Activated T-cell treated with anti-CD3 and anti-CD28 coated beads, Interleukin-2, amount 50 U/mL, for 48 hours (primary cell): ENCODE measurements at regions not wholly inside any gene's neighbourhood (a gene's known extent, or its start where the extent isn't known, plus 50 kb on each side); places are given as distances from the start of the nearest gene placed in this dataset.
"Not testable (repeated sequence)": the region's sequence is repeated elsewhere in the genome, so short reads cannot be mapped to it uniquely, and the experiment has no call there.

Experiments used
- DNase-seq, 2 experiments: peaks; one replicate each; pipeline ENCODE4 v3.0.0-alpha.2; 2020

DNA sequence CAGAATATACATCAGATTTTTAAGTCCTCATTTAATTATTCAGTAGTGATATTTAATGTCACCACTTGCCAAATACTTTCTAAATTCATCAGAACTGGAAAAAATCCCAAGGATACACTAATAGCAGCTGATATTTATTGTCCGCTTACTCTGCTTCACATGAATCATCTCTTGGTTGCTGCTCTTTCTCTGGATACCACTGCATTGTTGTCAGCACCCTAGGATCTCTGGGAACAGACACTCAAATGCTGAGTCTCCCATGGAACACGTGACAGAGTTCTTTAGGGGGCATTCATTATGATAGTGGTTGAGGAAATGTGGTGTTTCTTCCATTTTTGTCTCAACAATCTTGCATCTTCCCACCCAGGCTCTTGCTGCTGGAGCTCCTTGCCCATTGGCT is 318.0 kb downstream of the RFPL4B start:
- DNase-seq, result no peak

DNA sequence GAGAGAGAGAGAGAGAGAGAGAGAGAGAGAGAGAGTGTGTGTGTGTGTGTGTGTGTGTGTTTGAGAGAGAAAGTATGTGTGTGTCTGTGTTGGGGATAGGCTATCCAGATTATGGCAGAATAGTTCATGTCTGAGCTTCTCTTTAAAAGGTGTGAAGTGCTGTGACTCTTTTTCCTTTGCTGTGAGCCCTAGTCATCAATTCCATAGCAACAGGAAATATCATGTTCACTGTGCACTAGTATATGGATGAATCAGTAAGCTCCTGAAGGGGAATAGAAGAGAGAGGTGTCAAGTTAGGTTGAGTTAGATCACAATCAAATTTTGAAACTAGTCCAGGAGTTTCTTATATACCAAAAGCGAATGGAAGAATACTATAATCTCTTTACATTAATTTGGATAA is 318.7 kb downstream of the RFPL4B start:
- DNase-seq, result no peak

DNA sequence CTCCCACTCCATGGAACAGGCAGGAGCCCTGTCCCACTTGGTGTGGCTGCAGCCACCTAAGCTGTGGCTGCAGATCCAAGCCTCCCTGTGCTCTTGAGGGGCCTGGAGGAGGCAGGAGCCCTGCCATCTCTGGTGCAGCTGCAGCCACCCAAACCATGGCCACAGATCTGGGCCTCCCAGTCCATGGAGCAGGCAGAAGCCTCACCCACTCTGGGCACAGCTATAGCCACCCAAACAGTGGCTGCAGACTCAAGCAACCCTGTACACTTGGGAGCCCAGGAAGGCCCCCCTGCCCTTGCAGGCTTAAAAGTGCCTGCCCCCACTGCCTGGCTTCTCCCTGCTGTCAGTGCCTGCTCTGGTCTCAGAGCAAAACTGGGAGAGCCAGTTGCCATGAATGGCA is 320.3 kb downstream of the RFPL4B start:
- no peak for DNase-seq

DNA sequence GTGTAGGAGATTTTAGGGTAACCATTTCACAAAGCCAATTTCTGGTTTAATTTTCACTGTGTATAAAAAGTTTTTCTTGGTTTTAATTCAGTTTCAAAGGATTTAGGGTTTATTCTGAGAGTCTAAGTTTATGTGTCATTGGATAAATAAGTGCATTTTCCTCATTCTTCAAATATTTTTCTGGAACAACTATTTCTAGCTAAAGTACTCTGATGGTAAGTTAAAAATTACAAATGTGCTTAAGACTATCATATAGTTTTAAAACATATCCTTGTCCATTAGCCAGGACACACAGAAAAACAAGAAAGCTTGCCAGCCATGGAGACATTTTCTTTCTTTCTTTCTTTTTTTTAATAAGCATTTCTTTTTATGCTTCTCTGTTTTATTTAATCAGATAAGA is 333.0 kb downstream of the RFPL4B start:
- DNase-seq, result no peak

DNA sequence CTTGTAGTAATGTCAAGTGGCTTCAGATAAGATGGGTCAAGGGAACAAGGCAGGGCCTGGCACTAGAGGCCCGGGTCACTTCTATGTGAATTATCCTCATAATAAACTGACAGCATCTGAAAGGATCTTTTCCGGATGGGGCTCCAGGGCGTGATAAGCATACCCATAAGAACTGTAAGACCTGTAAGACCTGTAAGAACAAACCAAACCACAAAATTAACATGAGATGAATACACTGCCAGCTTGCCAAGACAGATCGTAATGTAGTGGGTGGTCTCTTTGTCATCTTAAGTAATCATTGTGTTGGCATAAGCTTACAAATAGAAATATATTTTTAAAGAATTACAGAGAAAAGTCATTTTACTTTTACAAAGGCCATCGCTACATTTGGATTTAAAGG is 334.9 kb downstream of the RFPL4B start:
- no peak for DNase-seq

DNA sequence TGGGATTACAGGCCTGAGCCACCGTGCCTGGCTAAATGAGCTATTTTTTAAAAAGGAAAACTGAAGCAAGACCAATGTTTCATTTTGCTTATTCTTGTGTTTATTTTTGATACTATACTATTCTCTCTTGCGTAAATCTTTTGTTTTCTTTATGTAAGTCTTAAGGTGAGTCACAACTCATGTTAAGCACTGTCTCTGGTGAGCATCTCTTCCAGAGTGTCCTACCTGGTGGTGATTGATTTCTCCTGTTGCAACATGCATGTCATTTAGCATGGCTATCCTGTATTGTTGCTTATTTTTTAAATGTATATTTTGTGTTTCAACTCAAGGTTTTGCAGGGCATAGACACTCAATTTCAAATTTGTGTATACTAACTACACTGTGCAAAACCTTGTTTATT is 336.0 kb downstream of the RFPL4B start:
- DNase-seq, result no peak

DNA sequence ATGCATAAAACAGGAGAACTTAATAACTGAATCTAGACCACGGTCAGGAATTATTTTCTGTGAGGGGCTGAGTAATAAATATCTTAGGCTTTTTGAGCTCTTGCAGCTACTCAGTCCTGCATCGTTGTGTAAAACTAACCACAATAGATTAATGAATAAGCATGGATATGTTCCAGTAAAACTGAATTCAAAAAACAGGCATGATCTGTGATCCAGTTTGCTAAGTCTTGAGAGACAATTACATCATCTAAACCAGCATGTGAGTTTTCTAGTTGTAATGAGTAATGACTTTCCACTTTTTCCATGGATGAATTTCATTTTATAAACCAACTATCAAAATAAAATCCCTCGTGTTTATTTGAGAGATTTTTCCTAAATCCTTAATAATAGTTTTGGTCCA is 336.8 kb downstream of the RFPL4B start:
- DNase-seq, result no peak

DNA sequence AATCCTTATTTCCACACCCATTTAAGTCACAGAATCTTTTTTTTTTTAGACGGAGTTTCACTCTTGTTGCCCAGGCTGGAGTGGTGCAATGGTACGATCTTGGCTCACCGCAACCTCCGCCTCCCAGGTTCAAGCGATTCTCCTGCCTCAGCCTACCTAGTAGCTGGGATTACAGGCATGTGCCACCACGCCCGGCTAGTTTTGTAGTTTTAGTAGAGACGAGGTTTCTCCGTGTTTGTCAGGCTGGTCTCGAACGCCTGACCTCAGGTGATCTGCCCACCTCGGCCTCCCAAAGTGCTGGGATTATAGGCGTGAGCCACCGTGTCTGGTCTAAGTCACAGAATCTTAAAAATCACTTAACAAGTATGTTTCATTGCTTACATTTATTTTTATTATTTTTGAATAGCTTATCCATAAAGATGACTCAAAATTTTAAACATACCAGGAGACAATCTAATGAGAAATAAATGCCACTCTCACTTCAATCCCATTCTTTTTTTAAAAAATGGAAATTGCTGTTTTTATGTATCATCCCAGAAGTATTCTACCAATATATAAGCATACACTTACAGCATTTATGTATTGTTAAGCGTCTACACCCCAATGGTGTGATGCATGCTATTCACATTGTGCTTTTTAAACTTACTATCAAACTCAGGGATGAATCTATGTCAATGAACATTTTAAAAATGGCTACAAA is 338.5 kb downstream of the RFPL4B start:
- not testable (repeated sequence) for DNase-seq

DNA sequence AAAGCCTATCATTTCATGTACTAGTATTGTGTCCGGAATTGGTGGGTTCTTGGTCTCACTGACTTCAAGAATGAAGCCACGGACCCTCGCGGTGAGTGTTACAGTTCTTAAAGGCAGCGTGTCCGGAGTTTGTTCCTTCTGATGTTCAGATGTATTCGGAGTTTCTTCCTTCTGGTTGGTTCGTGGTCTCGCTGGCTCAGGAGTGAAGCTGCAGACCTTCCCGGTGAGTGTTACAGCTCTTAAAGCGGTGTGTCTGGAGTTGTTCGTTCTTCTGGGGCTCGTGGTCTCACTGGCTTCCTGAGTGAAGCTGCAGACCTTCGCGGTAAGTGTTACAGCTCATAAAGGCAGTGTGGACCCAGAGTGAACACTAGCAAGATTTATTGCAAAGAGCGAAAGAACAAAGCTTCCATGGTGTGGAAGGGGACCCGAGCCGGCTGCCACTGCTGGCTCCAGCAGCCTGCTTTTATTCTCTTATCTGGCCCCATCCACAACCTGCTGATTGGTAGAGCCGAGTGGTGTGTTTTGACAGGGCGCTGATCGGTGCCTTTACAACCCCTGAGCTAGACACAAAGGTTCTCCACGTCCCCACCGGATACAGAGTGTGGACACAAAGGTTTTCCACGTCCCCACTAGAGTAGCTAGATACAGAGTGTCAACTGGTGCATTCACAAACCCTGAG is 341.5 kb downstream of the RFPL4B start:
- not testable (repeated sequence) for DNase-seq

DNA sequence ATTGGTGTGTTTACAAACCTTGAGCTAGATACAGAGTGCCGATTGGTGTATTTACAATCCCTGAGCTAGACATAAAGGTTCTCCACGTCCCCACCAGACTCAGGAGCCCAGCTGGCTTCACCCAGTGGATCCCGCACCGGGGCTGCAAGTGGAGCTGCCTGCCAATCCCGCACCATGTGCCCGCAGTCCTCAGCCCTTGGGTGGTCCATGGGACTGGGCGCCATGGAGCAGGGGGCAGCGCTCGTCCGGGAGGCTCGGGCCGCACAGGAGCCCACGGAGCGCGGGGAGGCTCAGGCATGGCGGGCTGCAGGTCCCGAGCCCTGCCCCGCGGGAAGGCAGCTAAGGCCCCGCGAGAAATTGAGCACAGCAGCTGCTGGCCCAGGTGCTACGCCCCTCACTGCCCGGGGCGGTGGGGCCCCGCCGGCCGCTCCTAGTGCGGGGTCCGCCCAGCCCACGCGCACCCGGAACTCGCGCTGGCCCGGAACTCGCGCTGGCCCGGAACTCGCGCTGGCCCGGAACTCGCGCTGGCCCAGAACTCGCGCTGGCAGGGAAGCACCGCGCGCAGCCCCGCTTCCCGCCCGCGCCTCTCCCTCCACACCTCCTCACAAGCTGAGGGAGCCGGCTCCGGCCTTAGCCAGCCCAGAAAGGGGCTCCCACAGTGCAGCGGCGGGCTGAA is 342.2 kb downstream of the RFPL4B start:
- DNase-seq, result not testable (repeated sequence)

DNA sequence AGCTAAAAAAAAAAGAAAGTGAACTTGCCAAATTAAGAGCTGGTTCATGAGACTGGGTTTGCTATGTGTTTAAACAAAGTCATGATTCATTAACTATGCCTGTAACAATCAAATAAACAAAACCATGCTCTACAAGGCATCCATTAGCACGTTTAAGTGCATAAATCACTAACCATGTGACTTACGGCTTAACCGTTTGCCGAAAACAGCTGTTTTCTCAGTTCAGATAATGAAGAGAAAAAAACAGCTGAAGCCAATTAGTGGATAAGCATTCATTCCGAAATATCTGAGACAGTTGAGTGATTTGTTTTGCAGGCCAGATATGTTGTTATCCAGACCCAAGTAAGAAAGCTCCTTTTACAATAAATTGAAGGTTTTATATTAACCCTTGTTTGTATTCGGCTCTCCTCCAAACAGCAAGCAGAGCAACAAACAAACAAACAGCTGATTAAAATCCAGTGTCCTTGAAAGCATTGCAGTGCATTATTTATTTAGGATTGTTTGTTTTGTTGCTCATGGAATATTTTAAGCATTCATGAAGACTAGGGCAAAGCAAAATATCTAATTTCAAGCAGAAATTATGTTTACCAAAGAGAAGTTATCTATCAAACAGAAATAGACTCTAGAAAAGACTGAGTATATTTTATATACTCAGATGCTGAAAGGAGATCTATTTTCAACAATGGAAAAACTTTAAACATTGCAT is 343.5 kb downstream of the RFPL4B start:
- DNase-seq, result no peak

DNA sequence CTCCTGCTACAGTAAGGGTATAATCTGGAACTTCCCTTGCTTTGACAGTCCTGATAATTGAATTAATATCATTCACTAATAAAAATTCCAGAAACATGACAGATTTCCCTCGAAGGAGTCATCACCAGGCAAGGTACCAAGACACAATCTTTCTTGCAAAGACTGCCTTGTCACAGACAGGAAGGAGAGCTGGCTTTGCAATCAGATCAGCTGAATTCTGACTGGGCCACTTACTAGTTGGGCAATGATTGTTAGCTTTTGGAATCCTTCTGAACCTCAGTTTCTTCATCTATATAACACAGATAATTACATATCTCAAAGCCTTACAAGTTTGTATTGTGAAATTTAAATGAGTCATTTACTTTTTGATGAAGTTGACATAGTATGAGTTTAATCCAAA is 344.2 kb downstream of the RFPL4B start:
- DNase-seq, result no peak

DNA sequence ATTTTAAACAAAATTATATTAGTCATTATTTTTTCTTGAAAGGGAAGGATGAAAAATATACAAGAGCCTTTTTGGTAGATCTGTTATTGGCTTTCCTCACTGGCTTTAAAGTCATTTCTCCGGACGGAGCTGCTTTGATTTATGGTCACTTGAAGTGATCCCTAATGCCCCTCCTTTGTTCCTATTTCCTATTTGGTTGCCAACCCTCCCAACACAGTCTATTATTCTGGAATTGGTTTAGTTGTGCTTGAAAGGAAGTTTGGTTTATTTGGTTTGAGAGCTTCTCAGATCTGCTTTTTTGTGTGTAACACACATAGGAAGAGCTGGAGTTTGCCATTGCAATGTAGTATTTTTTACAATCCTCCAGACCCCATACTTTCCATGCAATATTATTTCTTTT is 347.9 kb downstream of the RFPL4B start:
- DNase-seq, result no peak

DNA sequence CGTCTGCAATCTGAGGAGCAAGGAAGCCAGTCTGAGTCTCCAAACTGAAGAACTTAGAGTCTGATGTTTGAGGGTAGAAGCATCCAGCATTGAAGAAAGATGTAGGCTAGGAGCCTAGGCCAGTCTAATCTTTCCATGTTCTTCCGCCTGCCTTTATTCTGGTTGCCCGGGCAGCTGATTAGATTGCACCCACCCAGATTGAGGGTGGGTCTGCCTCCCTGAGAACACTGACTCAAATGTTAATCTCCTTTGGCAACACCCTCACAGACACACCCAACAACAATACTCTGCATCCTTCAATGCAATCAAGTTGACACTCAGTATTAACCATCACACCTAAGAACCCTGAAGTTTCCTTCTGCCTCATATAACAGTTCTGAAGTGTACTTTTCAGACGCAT is 350.1 kb downstream of the RFPL4B start:
- DNase-seq, result no peak

DNA sequence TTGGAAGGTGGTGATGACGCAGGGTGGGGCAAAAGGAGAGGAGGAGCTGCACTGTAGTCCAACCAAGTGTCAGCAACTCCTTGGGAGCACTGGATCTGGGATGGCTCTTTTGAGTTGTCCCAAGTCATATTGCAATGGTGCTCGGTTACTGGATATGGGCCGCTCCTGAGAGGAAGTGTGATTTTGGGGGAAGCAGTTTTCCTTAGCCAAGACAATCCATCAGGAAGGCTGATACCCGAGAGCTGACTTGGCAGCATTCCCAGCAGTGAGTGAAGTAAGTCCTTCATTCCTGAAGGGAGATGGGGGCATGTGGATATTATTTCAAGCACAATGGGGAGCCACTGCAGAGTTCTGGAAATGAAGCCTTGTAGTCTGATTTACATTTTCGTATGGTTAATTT is 354.1 kb downstream of the RFPL4B start:
- DNase-seq, result no peak

DNA sequence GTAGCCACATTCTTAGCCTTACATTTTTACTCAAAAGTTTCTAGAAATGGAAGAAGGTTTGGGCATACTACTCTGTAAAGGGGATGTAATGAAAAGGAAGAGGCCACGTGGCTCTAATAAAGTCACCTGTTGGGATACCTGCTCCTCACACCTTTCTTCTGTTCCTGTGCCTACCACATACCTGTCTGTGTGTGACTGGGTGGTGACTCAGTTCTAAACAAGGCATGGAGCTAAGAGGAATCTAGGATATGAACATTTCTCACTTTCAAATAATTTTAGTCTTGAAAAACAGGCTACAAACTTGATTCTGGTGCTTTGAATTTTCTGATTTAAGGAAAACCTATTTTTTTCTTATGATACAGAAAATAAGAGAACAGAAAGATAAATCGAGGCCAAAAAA is 363.6 kb downstream of the RFPL4B start:
- DNase-seq, result no peak

DNA sequence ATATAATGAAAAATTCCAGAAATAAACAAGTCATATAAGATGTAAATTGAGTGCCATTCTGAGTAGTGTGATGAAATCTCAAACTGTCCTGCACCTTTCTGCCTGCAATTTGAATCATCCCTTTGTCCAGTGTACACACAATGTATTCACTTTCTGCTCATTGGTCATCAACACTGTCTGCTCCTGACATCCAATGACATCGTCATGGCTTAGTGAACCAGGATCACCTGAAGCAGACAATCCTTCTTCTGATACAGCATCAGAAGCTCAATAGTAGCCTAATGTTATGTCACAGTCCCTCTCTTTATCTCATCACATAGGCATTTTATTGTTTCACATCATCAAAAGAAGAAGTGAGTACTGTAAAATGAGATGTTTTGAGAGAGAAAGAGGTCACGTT is 366.3 kb downstream of the RFPL4B start:
- DNase-seq, result no peak

DNA sequence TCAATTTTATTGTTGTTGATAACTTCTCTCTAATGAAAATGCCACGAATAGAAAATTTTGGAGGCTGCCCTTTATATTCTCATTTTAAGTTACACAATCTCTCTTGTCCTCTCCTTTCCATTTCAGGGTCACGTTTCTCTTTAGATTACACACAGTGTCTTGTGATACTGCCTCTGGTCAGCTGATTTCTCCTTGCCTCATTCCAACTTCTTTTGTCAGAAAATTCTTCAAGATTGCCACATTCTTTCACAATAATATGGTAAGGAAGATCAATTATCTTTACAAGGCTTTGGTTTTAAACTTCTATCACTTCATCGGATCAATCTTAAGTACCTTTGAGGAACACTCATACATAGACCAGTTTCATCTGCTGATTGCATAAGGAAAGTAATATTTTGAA is 370.3 kb downstream of the RFPL4B start:
- DNase-seq, result no peak

DNA sequence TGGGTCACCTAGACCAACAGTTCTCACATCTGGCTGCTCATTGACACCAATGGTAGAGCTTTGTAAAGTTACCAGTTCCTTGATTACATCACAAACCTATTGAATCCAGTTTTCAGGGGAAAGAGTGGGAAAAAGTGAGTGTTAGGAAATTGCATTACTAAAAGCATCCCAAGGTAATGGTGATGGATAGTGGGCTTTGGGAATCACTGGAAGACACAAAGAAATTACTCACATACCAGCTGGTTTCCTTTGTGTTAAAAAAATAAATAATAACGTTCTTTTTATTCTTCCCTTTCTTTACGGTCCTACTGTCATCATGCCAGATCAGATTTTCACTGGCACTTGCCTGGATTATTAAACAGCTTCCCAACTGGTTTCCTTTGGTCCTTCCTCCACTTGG is 370.7 kb downstream of the RFPL4B start:
- DNase-seq, result no peak

DNA sequence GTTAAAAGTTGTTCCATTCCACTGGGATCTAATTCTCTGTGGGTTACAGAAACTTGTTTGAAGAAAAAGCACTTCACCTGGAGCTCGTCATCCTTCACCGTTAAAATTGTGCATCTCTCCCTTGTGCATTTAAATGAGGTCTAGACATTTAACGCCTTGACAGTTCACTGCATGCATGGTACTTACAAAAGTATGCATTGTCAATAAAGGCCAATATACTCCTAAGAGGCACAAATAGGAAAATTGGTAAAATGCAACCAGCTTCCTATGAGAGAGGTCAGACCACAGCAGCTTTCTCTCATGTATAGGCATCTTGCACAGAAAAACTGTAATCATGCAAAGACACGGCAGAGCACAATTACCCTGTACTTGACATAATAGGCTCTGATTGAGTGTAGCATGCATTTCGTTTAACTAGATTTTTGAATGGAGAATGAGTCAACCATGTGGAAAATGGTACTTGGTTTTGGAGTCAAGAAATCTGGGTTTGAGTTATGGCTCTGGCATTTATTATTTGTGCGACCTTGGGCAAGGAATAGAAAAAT is 378.5 kb downstream of the RFPL4B start:
- DNase-seq, result no peak

DNA sequence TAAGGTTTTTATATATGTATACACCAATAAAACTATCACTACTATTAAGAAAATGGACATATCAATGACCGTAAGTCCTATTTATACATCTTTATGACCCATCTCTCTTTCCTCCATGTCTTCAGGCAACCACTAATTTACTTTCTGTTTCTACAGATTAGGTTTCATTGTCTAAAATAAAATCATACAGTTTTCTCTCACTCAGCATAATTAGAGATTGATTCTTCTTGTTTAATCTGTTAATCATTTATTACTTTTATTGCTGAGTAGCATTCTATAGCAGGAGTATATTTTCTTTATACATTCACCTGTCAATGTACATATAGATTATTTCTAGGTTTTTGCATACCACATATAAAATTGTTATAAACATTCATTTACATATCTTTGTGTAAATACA is 388.0 kb downstream of the RFPL4B start:
- DNase-seq, result no peak

DNA sequence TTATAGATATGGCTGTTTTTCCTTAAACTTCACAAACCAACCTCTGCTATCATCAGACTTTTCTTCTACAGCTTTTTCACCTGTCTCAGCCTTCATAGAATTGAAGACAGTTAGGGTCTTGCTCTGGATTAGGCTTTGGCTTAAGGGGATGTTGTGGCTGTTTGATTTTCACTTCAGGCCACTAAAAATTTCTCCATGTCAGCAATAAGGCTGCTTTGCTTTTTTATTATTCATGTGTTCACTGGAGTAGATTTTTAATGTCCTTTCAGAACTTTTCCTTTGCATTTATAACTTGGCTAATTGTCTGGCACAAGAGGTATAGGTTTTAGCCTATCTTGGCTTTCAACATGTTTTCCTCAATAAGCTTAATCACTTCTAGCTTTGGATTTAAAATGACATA is 392.6 kb downstream of the RFPL4B start:
- no peak for DNase-seq

DNA sequence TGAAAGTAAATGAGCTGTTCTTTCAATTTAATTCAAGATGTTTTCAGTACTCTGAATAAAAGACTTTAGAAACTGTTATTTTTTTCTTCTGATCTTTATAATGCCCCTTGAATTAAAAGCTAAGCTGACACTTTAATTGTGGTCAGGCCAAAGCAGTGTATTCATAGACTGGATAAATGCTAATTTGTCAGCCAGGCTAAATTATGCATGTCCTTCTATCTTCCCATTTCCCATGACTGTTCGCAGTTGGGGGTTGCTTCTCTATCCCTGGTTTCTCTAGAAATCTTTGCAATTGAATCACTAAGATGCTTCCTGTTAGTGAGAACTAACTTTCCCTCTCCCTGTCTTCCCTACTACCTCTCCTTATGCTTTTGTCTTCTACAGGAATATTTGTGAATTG is 396.2 kb downstream of the RFPL4B start:
- DNase-seq, result no peak
